Liver (tissue), 8 donors: ENCODE measurements at regions not wholly inside any gene's neighbourhood (a gene's known extent, or its start where the extent isn't known, plus 50 kb on each side); places are given as distances from the start of the nearest gene placed in this dataset.

Experiments used
- DNase-seq: peaks from one replicate; pipeline ENCODE4 v3.0.0-alpha.2; 2017; ENCODE audit warnings: low spot score
- H3K27ac ChIP-seq, 2 donors: one replicate each; pipeline ENCODE4 v1.7.0; 2013; ENCODE audit warnings: inconsistent platforms in 2 of 2, low read length in 2 of 2, control low read depth in 1 of 2, low read depth in 1 of 2, mild to moderate bottlenecking in 1 of 2
- H3K27me3 ChIP-seq, 4 donors: one replicate each; pipeline versions ENCODE4 v1.6.1 to v1.7.0; 2013; ENCODE audit warnings: low read length in 3 of 4, inconsistent platforms in 1 of 4, mild to moderate bottlenecking in 1 of 4, moderate library complexity in 1 of 4; ENCODE audit not compliant: control insufficient read depth in 4 of 4, insufficient read depth in 4 of 4
- H3K36me3 ChIP-seq, 4 donors: one replicate each; pipeline versions ENCODE4 v1.6.1 to v1.7.0; 2013; ENCODE audit warnings: low read length in 3 of 4, mild to moderate bottlenecking in 3 of 4, low read depth in 1 of 4, moderate library complexity in 1 of 4; ENCODE audit not compliant: control insufficient read depth in 4 of 4, insufficient read depth in 3 of 4
- H3K4me1 ChIP-seq, 4 donors: one replicate each; pipeline versions ENCODE4 v1.6.1 to v1.7.0; 2013; ENCODE audit warnings: low read length in 3 of 4, mild to moderate bottlenecking in 3 of 4, moderate library complexity in 1 of 4; ENCODE audit not compliant: control insufficient read depth in 4 of 4, insufficient read depth in 4 of 4
- H3K4me3 ChIP-seq, 3 donors: one replicate each; pipeline versions ENCODE4 v1.6.1 to v1.7.0; 2013; ENCODE audit warnings: low read length in 3 of 3, control low read depth in 1 of 3, low read depth in 1 of 3, mild to moderate bottlenecking in 1 of 3
- H3K9ac ChIP-seq, 2 donors: one replicate each; pipeline ENCODE4 v1.7.0; 2013; ENCODE audit warnings: low read length in 2 of 2, mild to moderate bottlenecking in 2 of 2, moderate library complexity in 2 of 2, control low read depth in 1 of 2, low read depth in 1 of 2
- H3K9me3 ChIP-seq, 4 donors: one replicate each; pipeline versions ENCODE4 v1.6.1 to v1.7.0; 2013; ENCODE audit warnings: low read length in 3 of 4; ENCODE audit not compliant: control insufficient read depth in 4 of 4
- ATF3 ChIP-seq: IDR thresholded peaks from 2 replicates; pipeline ENCODE4 v1.6.1; 2016; ENCODE audit warnings: antibody characterized with exemption
- CTCF ChIP-seq: fragments of 150-350 bp; IDR thresholded peaks from 2 replicates; pipeline ENCODE4 v1.5.1; 2017; ENCODE audit warnings: improper control_type of control experiment, low read depth, low read length; ENCODE audit not compliant: missing input control
- EGR1 ChIP-seq, 2 donors: IDR thresholded peaks; 2 replicates each; pipeline ENCODE4 v1.6.1; 2016 to 2018; ENCODE audit warnings: antibody characterized with exemption in 2 of 2, low read depth in 2 of 2
- FOXA1 ChIP-seq: IDR thresholded peaks from 2 replicates; pipeline ENCODE4 v1.6.1; 2016; ENCODE audit warnings: antibody characterized with exemption
- FOXA2 ChIP-seq: IDR thresholded peaks from 2 replicates; pipeline ENCODE4 v1.6.1; 2016; ENCODE audit warnings: antibody characterized with exemption
- GABPA ChIP-seq, 2 donors: IDR thresholded peaks in 1 of 2; conservative IDR thresholded peaks in 1 of 2; 2 replicates each; pipeline ENCODE4 v1.6.1; 2016; ENCODE audit warnings: antibody characterized with exemption in 2 of 2, mild to moderate bottlenecking in 1 of 2, moderate library complexity in 1 of 2
- HNF4A ChIP-seq, 2 donors: conservative IDR thresholded peaks; 2 replicates each; pipeline ENCODE4 v1.6.1; 2016; ENCODE audit warnings: antibody characterized with exemption in 2 of 2, mild to moderate bottlenecking in 2 of 2
- HNF4G ChIP-seq: IDR thresholded peaks from 2 replicates; pipeline ENCODE4 v1.6.1; 2016; ENCODE audit warnings: antibody characterized with exemption
- JUND ChIP-seq, 2 donors: IDR thresholded peaks; 2 replicates each; pipeline ENCODE4 v1.6.1; 2016; ENCODE audit warnings: antibody characterized with exemption in 2 of 2
- MAX ChIP-seq: IDR thresholded peaks from 2 replicates; pipeline ENCODE4 v1.6.1; 2016; ENCODE audit warnings: antibody characterized with exemption
- RAD21 ChIP-seq, 2 donors: IDR thresholded peaks; 2 replicates each; pipeline ENCODE4 v1.6.1; 2016; ENCODE audit warnings: antibody characterized with exemption in 2 of 2, mild to moderate bottlenecking in 2 of 2
- REST ChIP-seq: IDR thresholded peaks from 2 replicates; pipeline ENCODE4 v1.6.1; 2016; ENCODE audit warnings: antibody characterized with exemption, mild to moderate bottlenecking
- RXRA ChIP-seq, 2 donors: IDR thresholded peaks; 2 replicates each; pipeline ENCODE4 v1.6.1; 2017 to 2018; ENCODE audit warnings: antibody characterized with exemption in 2 of 2, mild to moderate bottlenecking in 1 of 2
- SP1 ChIP-seq: IDR thresholded peaks from 2 replicates; pipeline ENCODE4 v1.6.1; 2018; ENCODE audit warnings: antibody characterized with exemption, mild to moderate bottlenecking
- TAF1 ChIP-seq: conservative IDR thresholded peaks from 2 replicates; pipeline ENCODE4 v1.6.1; 2016; ENCODE audit warnings: antibody characterized with exemption, mild to moderate bottlenecking
- YY1 ChIP-seq: IDR thresholded peaks from 2 replicates; pipeline ENCODE4 v1.6.1; 2016; ENCODE audit warnings: antibody characterized with exemption, mild to moderate bottlenecking
- ZBTB33 ChIP-seq: IDR thresholded peaks from 2 replicates; pipeline ENCODE4 v1.6.1; 2016; ENCODE audit warnings: antibody characterized with exemption
- WGBS: extraction: QIAGEN DNeasy Blood & Tissue Kit; methylation state at CpG from one replicate; pipeline ENCODE4 v1.1.7; 2013; 5-methylcytosine and 5-hydroxymethylcytosine counted together
- donor health status: healthy.
- donor health status: healthy.
- donor health status: healthy.
- donor health status: healthy.
- donor health status: healthy.

- H3K4me1 ChIP-seq, result no peaks in the 10 kb centered on the region
- no peaks in the 10 kb centered on the region for H3K36me3 ChIP-seq
- H3K9ac ChIP-seq, result no peak overlapping the region
- H3K9me3 ChIP-seq, result peaks cover 0 to 1% (median 0%) of the 10 kb centered on the region in 4 donors
- TF ChIP-seq CTCF, result no peak
- no peak for TF ChIP-seq FOXA1
- TF ChIP-seq HNF4G, result no peak
- WGBS, result 64% methylated on average over 4 of the region's 4 CpGs
- no peaks in the 10 kb centered on the region for H3K27me3 ChIP-seq
- DNase-seq, result no peak
- no peak overlapping the region for H3K27ac ChIP-seq
- H3K4me3 ChIP-seq, result no peak overlapping the region
Measured at GRCh38 chr4:65924843-65925242, 254.6 kb upstream of the EPHA5 start.

GRCh38 chr4:65923616-65924015 is 253.3 kb upstream of the EPHA5 start:
- H3K4me1 ChIP-seq, result no peaks in the 10 kb centered on the region
- 9% methylated on average over 1 of the region's 1 CpG for WGBS
- H3K36me3 ChIP-seq, result no peaks in the 10 kb centered on the region
- H3K9ac ChIP-seq, result no peak overlapping the region
- H3K27ac ChIP-seq, result no peak overlapping the region
- DNase-seq, result no peak
- no peaks in the 10 kb centered on the region for H3K27me3 ChIP-seq
- H3K9me3 ChIP-seq, result peaks cover 0 to 1% (median 0%) of the 10 kb centered on the region in 4 donors
- no peak overlapping the region for H3K4me3 ChIP-seq
- no peak for TF ChIP-seq RXRA (IDR thresholded peaks at IDR 0.05)
- no peak for TF ChIP-seq JUND (IDR thresholded peaks at IDR 0.05)
- TF ChIP-seq ATF3, result no peak
- TF ChIP-seq ZBTB33, result no peak
- TF ChIP-seq MAX, result no peak
- TF ChIP-seq EGR1 (IDR thresholded peaks at IDR 0.05; ENCODE audit: low read depth in 2 of 2), result no peak
- TF ChIP-seq FOXA2, result no peak
- TF ChIP-seq HNF4G, result no peak
- TF ChIP-seq FOXA1, result no peak
- TF ChIP-seq CTCF, result no peak
- no peak for TF ChIP-seq REST
- no peak for TF ChIP-seq RAD21 (IDR thresholded peaks at IDR 0.05)
- TF ChIP-seq GABPA (IDR thresholded peaks at IDR 0.05 in 1 of 2, conservative IDR thresholded peaks at IDR 0.05 in 1 of 2), result no peak
- no peak for TF ChIP-seq YY1
- no peak for TF ChIP-seq HNF4A (conservative IDR thresholded peaks at IDR 0.05)
- TF ChIP-seq TAF1, result no peak
- TF ChIP-seq SP1, result no peak
